ENCODE measurements at regions not wholly inside any gene's neighbourhood (a gene's known extent, or its start where the extent isn't known, plus 50 kb on each side); places are given as distances from the start of the nearest gene placed in this dataset.

DNA sequence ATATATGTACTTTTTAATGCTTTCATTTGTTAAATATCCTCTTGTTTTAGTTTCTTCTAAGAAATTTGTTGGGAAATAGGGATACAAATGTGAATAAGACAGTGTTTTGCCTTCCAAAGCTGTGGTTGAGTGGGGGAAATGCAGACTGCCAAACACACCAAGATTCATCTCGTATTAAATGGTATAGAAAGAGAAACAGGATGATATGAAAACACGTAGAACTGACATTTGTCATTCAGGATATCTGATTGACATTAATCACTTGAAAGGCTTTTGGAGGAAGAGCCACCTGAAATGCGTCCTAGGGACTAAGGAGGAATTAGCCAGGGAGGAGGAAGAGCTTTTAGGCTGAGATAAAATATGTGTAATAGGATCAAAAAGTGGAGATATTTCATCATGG, 287.4 kb upstream of the SEMA3C start:
- TF ChIP-seq EZH2 (IDR thresholded peaks at IDR 0.05; ENCODE audit: insufficient read depth, poor library complexity, severe bottlenecking) = no peak
- no peak for TF ChIP-seq EZH2phosphoT487 (IDR thresholded peaks at IDR 0.05; ENCODE audit: insufficient read depth, low read depth)
